ENCODE measurements at regions not wholly inside any gene's neighbourhood (a gene's known extent, or its start where the extent isn't known, plus 50 kb on each side); places are given as distances from the start of the nearest gene placed in this dataset.
"Not testable (repeated sequence)": the region's sequence is repeated elsewhere in the genome, so short reads cannot be mapped to it uniquely, and the experiment has no call there.

DNA sequence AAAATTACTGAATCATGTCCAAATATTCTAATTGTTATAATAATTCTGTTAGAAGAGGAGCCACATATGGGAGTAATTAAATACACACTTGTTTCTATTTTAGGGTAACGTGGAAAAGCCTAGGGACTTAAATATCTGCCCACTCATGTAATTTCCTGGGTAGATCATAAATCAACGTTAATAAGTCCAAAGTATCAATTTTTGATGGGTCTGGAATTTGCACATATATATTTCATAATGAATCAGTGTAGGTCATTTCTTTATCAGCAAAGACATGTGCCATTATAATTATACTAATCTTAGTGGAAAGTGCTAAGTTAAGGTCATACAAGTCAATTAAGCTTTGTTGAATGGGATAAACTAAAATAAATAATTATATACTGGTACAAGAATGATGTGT lies 346.2 kb downstream of the ZBBX start:
- CTCF ChIA-PET: interaction anchor here (2.1 kb wide), 1 partner anchor 1179 kb away, joined by 28 read pairs; no protein-coding TSS in a partner anchor
- H3K27me3 ChIP-seq (ENCODE audit: control insufficient read depth, insufficient read depth, low read length): no peaks in the 10 kb centered on the region
- DNase-seq (ENCODE audit: low read depth, low spot score): no peak
- POLR2A ChIA-PET: no interaction called here
- no peaks in the 10 kb centered on the region for H3K9me3 ChIP-seq (ENCODE audit: control insufficient read depth, insufficient read depth, low read length)
- no peak overlapping the region for H3K4me3 ChIP-seq (ENCODE audit: low read depth, low read length)
- TF ChIP-seq CTCF (IDR thresholded peaks at IDR 0.05; ENCODE audit: low read depth, low read length): no peak
- H3K27ac ChIP-seq (ENCODE audit: low read depth, low read length): no peak overlapping the region

DNA sequence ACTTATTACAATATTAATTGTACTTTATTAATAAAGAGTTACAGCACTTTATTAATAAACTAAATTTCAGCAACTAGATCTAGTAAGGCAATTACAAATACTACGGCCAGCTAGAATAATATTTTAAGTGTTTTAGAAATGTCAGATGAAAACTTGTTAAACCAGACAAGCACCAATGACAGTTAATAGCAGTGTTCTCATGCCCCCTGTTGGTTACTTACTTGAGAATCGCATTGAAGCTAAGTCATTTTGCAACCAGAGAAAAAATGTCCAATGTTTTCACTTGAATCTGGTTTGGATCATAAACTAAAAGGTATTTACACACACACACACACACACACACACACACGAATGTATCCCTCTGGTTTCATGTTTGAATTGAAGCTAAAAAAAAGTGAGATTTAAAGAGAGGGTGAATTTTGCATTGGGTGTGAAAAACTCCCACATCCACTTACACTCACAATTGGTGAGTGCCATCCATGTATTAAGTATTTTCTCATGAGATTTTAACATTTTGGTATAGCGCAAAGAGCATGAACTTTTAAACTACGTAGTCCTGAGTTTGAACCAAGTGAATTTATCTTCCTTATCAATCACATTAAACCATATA lies 347.7 kb downstream of the ZBBX start:
- POLR2A ChIA-PET: no interaction called here
- no peak overlapping the region for H3K4me3 ChIP-seq (ENCODE audit: low read depth, low read length)
- no peaks in the 10 kb centered on the region for H3K27me3 ChIP-seq (ENCODE audit: control insufficient read depth, insufficient read depth, low read length)
- CTCF ChIA-PET: interaction anchor here (0.5 to 2.1 kb wide), 14 partner anchors 18 to 1692 kb away, joined by 3 to 42 read pairs (median 4); no protein-coding TSS in a partner anchor
- H3K27ac ChIP-seq (ENCODE audit: low read depth, low read length): no peak overlapping the region
- DNase-seq (ENCODE audit: low read depth, low spot score): peak; percentile 41
- no peaks in the 10 kb centered on the region for H3K9me3 ChIP-seq (ENCODE audit: control insufficient read depth, insufficient read depth, low read length)
- peak; percentile 67 for TF ChIP-seq CTCF (IDR thresholded peaks at IDR 0.05; ENCODE audit: low read depth, low read length)

DNA sequence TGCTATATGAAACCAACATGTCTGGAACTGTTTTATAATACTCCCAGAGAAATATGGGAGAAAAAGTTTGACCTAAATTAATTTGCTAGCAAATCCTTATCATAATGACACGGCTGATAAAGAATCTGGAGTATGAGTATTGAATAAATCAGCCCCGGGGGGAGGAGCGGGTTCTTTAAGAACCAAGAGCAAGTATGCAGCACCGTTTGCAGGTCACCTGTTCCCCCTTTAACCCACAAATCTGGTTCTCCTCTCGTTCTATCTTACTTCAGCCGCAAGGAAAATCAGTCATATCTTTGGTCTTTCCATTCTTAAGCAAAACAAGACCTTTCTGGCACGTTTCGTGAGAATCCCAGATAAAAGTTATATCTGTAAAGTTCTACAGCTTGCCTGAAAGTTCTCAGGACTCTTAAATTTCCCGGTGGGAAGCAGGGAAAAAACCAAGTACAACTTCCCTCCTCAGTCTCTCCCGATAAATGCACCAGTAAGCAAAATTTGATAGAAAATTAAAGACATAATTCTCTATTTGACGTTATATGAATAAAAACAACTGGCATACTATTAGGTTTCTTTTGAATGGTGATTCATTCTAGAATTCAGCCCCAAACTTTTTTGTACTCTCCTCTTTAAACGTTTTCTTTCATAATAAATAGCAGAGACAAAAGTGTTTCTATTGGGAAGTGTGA lies 348.6 kb downstream of the ZBBX start:
- Histone ChIP-seq H3K4me3 (ENCODE audit: low read depth, low read length) (no peak overlapping the region), H3K27ac (ENCODE audit: low read depth, low read length) (no peak overlapping the region), H3K27me3 (ENCODE audit: control insufficient read depth, insufficient read depth, low read length) (no peaks in the 10 kb centered on the region), H3K9me3 (ENCODE audit: control insufficient read depth, insufficient read depth, low read length) (no peaks in the 10 kb centered on the region)
- DNase-seq (ENCODE audit: low read depth, low spot score): no peak
- TF ChIP-seq CTCF (IDR thresholded peaks at IDR 0.05; ENCODE audit: low read depth, low read length): no peak
- ChIA-PET POLR2A (no interaction called here), CTCF (interaction anchor here (1.1 to 2.1 kb wide), 6 partner anchors 17 to 1176 kb away, joined by 4 to 42 read pairs (median 18); no protein-coding TSS in a partner anchor)

- TF ChIP-seq CTCF (IDR thresholded peaks at IDR 0.05; ENCODE audit: low read depth, low read length): no peak
- no peak for DNase-seq (ENCODE audit: low read depth, low spot score)
- no peaks in the 10 kb centered on the region for H3K9me3 ChIP-seq (ENCODE audit: control insufficient read depth, insufficient read depth, low read length)
- H3K27ac ChIP-seq (ENCODE audit: low read depth, low read length): no peak overlapping the region
- H3K27me3 ChIP-seq (ENCODE audit: control insufficient read depth, insufficient read depth, low read length): no peaks in the 10 kb centered on the region
- ChIA-PET CTCF (interaction anchor here (0.8 kb wide), 1 partner anchor 194 kb away, joined by 3 read pairs; no protein-coding TSS in a partner anchor), POLR2A (no interaction called here)
- no peak overlapping the region for H3K4me3 ChIP-seq (ENCODE audit: low read depth, low read length)
Observed at GRCh38 chr3:167030082-167030725, 349.9 kb downstream of the ZBBX start.

DNA sequence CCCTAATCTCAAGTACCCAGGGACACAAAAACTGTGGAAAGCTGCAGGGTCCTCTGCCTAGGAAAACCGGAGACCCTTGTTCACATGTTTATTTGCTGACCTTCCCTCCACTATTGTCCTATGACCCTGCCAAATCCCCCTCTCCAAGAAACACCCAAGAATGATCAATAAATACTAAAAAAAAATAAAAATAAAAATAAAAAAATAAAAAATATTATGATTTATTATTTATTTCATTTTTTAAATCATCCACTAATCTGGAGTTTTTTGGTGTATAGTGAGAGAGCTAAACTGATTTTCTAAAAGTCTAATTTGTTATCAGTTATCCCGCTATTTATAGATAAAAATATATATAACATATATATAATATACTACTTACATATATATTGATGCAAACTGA lies 360.6 kb downstream of the ZBBX start:
- H3K27ac ChIP-seq (ENCODE audit: low read depth, low read length); DNase-seq (ENCODE audit: low read depth, low spot score); POLR2A ChIA-PET; H3K4me3 ChIP-seq (ENCODE audit: low read depth, low read length); H3K27me3 ChIP-seq (ENCODE audit: control insufficient read depth, insufficient read depth, low read length); H3K9me3 ChIP-seq (ENCODE audit: control insufficient read depth, insufficient read depth, low read length); CTCF ChIA-PET: not testable (repeated sequence)

- POLR2A ChIA-PET; H3K27ac ChIP-seq (ENCODE audit: low read depth, low read length); DNase-seq (ENCODE audit: low read depth, low spot score); H3K9me3 ChIP-seq (ENCODE audit: control insufficient read depth, insufficient read depth, low read length); CTCF ChIA-PET; H3K4me3 ChIP-seq (ENCODE audit: low read depth, low read length); H3K27me3 ChIP-seq (ENCODE audit: control insufficient read depth, insufficient read depth, low read length): not testable (repeated sequence)
Observed at GRCh38 chr3:167018591-167019111, 361.4 kb downstream of the ZBBX start.

All from AG04450 (cell line).